ENCODE measurements at regions not wholly inside any gene's neighbourhood (a gene's known extent, or its start where the extent isn't known, plus 50 kb on each side); places are given as distances from the start of the nearest gene placed in this dataset.

- no peak for TF ChIP-seq CTCF (IDR thresholded peaks at IDR 0.05)
- TF ChIP-seq POLR2A (IDR thresholded peaks at IDR 0.05) = no peak
- TF ChIP-seq POLR2AphosphoS5 (IDR thresholded peaks at IDR 0.05) = no peak
Measured at GRCh38 chr10:28763471-28764170, 86.3 kb downstream of the BAMBI start.
